Duodenal mucosa (tissue), 2 donors: ENCODE measurements at regions not wholly inside any gene's neighbourhood (a gene's known extent, or its start where the extent isn't known, plus 50 kb on each side); places are given as distances from the start of the nearest gene placed in this dataset.

Experiments
- H3K27ac ChIP-seq: one replicate; pipeline ENCODE4 v1.7.0; 2013; ENCODE audit warnings: low read depth, low read length
- H3K27me3 ChIP-seq, 2 donors: one replicate each; pipeline ENCODE4 v1.7.0; 2013; ENCODE audit warnings: low read length in 2 of 2, control low read depth in 1 of 2; ENCODE audit not compliant: insufficient read depth in 2 of 2, control insufficient read depth in 1 of 2
- H3K36me3 ChIP-seq, 2 donors: one replicate each; pipeline ENCODE4 v1.7.0; 2013; ENCODE audit warnings: low read length in 2 of 2, control low read depth in 1 of 2; ENCODE audit not compliant: insufficient read depth in 2 of 2, control insufficient read depth in 1 of 2
- H3K4me1 ChIP-seq, 2 donors: one replicate each; pipeline ENCODE4 v1.7.0; 2013; ENCODE audit warnings: low read length in 2 of 2, control low read depth in 1 of 2; ENCODE audit not compliant: insufficient read depth in 2 of 2, control insufficient read depth in 1 of 2
- H3K4me3 ChIP-seq, 2 donors: one replicate each; pipeline ENCODE4 v1.7.0; 2013; ENCODE audit warnings: low read length in 2 of 2, low read depth in 1 of 2
- H3K9ac ChIP-seq, 2 donors: one replicate each; pipeline ENCODE4 v1.7.0; 2013; ENCODE audit warnings: low read length in 2 of 2, low read depth in 1 of 2
- H3K9me3 ChIP-seq, 2 donors: one replicate each; pipeline ENCODE4 v1.7.0; 2013; ENCODE audit warnings: low read length in 2 of 2, control low read depth in 1 of 2; ENCODE audit not compliant: control insufficient read depth in 1 of 2

DNA sequence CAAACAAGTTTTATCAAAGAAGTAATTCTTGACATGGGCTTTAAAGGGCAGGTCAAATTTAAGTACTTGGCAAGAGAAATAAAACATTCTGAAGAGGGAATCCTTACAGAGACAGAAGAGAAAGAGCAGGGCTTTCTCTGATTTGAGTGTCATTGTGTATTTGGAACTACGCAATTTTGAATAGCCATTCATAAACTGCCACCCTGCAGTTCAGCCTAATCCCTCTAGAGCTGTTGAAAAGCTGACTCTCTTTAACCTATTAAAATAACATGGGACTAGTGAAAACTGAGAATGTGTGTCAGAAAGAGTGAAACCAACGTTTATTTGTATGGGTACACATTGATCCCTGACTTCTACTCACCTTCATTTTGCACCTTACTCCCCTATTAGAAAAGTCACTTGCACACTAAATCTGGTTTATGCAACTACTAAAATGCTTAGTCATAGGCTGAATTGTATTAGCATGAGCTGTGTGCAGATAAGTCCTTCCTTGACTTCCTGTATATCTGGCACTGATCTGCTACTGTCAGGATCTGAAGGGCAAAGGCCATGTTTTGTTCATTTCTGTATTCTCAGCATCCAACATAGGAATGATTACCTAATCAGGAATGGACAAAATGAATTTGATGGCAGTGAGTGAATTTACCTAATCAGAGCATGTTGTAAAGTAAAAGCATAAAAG, 458.9 kb downstream of the NOVA1 start:
- Histone ChIP-seq H3K9me3 (peaks cover 0 to 2% of the 10 kb centered on the region in 2 donors), H3K9ac (no peak overlapping the region), H3K27me3 (no peaks in the 10 kb centered on the region), H3K36me3 (no peaks in the 10 kb centered on the region), H3K4me1 (no peaks in the 10 kb centered on the region), H3K27ac (no peak overlapping the region), H3K4me3 (no peak overlapping the region)

GRCh38 chr14:26137161-26137560, 460.7 kb downstream of the NOVA1 start:
- Histone ChIP-seq H3K36me3 (no peaks in the 10 kb centered on the region), H3K4me1 (no peaks in the 10 kb centered on the region), H3K9me3 (peaks cover 0 to 2% of the 10 kb centered on the region in 2 donors), H3K4me3 (no peak overlapping the region), H3K27ac (no peak overlapping the region), H3K9ac (no peak overlapping the region), H3K27me3 (no peaks in the 10 kb centered on the region)

DNA sequence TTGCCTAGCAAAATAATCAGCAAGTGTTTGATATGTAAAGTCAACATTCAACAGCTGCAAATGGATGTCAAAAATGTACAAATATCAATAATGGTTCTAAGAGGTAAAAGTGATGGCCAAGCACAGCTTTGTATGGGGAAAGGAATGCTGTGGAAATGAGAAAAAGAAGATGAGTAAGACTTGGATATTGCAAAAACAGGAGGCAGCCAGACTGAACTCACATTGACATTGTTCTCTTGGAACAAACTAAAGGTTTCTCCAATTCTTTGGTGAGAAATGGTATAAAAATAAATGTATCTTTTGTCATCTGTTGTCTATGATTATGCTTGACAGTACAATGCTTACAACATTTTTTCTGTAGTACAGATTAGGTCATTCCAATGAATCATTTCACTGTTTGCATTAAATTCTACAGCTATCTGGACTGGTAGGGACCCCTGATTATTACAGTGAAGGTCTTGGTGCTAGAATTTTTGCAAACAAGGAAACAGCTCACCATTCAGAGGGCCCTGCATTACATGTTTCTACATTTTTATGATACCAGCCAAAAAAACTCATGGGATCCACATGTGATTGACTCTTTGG, 465.7 kb downstream of the NOVA1 start:
- Histone ChIP-seq H3K9me3 (peaks cover 0 to 16% of the 10 kb centered on the region in 2 donors), H3K9ac (no peak overlapping the region), H3K27me3 (no peaks in the 10 kb centered on the region), H3K4me1 (no peaks in the 10 kb centered on the region), H3K27ac (no peak overlapping the region), H3K36me3 (no peaks in the 10 kb centered on the region), H3K4me3 (no peak overlapping the region)

DNA sequence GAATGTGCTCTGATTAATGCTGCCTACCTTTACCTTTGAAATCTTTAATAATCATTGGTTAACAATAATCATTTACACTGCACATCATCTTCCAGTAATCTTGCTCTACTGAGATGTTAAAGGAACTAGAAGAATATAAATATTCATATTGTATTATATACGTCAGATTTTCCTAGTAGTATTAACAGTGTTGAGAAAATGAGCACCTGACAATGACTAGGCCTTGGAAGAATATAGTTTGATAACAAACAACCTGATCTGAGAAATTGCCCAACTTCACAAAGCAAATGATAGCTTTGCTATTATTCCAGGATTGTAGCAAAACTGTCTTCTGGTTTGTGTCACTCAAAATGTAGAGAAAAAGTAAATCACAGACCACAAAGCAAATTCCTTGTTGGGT, 467.1 kb downstream of the NOVA1 start:
- Histone ChIP-seq H3K9ac (no peak overlapping the region), H3K27me3 (no peaks in the 10 kb centered on the region), H3K4me3 (no peak overlapping the region), H3K27ac (no peak overlapping the region), H3K36me3 (no peaks in the 10 kb centered on the region), H3K9me3 (peaks cover 0 to 16% of the 10 kb centered on the region in 2 donors), H3K4me1 (no peaks in the 10 kb centered on the region)

- Histone ChIP-seq H3K27ac (no peak overlapping the region), H3K36me3 (no peaks in the 10 kb centered on the region), H3K9ac (no peak overlapping the region), H3K9me3 (peaks cover 0 to 16% of the 10 kb centered on the region in 2 donors), H3K4me3 (no peak overlapping the region), H3K4me1 (no peaks in the 10 kb centered on the region), H3K27me3 (no peaks in the 10 kb centered on the region)
Measured at GRCh38 chr14:26128931-26129671, 468.7 kb downstream of the NOVA1 start.

DNA sequence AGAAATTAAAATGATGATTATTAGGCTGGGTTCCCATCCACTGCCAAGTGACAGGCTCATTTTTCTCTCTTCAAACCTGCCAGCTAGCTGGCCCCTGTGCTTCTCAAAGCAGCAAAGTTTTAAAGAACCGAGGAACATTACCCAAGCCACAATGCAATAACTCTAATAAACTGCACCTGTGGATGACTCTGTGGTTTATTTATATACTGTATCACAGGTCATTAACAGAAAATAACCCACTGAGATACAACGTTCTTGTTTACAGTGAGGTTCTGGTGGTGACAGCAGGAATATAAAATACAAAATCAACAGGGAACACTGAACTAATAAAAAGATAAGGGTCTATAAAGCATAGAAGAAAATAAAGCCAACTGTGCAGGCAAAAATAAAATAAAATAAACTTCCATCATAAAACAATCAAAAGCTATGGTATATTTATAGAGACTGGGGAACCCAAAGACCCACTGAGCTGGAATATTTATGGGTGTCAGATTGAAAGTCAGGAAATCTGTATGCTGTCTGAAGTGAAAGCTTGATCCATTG, 472.9 kb downstream of the NOVA1 start:
- Histone ChIP-seq H3K9ac (no peak overlapping the region), H3K4me3 (no peak overlapping the region), H3K36me3 (no peaks in the 10 kb centered on the region), H3K9me3 (peaks cover 0 to 12% of the 10 kb centered on the region in 2 donors), H3K4me1 (no peaks in the 10 kb centered on the region), H3K27me3 (no peaks in the 10 kb centered on the region), H3K27ac (no peak overlapping the region)

DNA sequence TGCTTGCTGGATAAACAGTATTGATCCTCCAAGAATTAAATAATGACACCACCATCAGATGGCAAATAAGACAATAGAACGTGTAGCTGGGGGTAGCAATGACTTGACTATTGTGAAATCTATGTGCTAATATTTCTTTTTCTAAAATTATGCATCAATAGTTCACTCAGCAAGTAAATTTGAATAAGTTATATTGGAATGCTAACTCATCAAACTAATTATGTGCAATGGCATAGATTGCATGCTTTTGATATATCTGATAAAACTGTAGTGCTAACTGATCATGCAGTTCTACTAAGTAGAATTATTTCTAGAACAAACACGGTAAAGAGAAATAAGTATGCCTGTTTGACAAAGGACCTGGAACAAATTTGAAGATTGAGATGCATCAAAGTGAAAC, 474.4 kb downstream of the NOVA1 start:
- H3K9ac ChIP-seq = no peak overlapping the region
- no peak overlapping the region for H3K4me3 ChIP-seq
- no peak overlapping the region for H3K27ac ChIP-seq
- no peaks in the 10 kb centered on the region for H3K4me1 ChIP-seq
- H3K27me3 ChIP-seq = no peaks in the 10 kb centered on the region
- peaks cover 0 to 6% of the 10 kb centered on the region in 2 donors for H3K9me3 ChIP-seq
- H3K36me3 ChIP-seq = no peaks in the 10 kb centered on the region

DNA sequence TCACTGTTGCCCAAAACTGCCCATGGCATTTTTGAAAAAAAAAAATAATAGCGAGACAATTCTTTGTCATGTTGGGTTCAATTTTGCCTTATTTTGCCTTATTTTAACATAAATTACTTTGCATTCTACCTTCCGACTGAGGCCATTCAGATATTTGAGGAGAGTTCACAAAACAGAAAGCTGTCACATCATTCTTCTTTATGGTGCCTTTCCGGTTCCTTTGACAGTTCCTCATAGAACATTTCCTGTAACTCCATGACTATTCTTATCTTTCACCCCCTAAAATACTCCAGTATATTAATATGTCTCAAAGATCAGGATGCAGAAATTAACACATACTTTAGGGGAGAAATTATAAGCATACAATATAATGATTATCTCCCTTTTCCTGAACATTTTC, 476.7 kb downstream of the NOVA1 start:
- Histone ChIP-seq H3K9ac (no peak overlapping the region), H3K4me3 (no peak overlapping the region), H3K9me3 (peaks cover 0 to 8% of the 10 kb centered on the region in 2 donors), H3K27me3 (no peaks in the 10 kb centered on the region), H3K27ac (no peak overlapping the region), H3K36me3 (no peaks in the 10 kb centered on the region), H3K4me1 (no peaks in the 10 kb centered on the region)

GRCh38 chr14:26113911-26114640, 483.8 kb downstream of the NOVA1 start:
- no peaks in the 10 kb centered on the region for H3K36me3 ChIP-seq
- H3K27ac ChIP-seq = no peak overlapping the region
- H3K9ac ChIP-seq = no peak overlapping the region
- no peak overlapping the region for H3K4me3 ChIP-seq
- no peaks in the 10 kb centered on the region for H3K4me1 ChIP-seq
- H3K27me3 ChIP-seq = no peaks in the 10 kb centered on the region
- H3K9me3 ChIP-seq = peaks cover 0 to 8% of the 10 kb centered on the region in 2 donors
